Stimulated activated CD4-positive, alpha-beta T cell treated with anti-CD3 and anti-CD28 coated beads, Interleukin-4, amount 100 ng/mL, for 4 hours (primary cell): ENCODE measurements at regions not wholly inside any gene's neighbourhood (a gene's known extent, or its start where the extent isn't known, plus 50 kb on each side); places are given as distances from the start of the nearest gene placed in this dataset.
"Not testable (repeated sequence)": the region's sequence is repeated elsewhere in the genome, so short reads cannot be mapped to it uniquely, and the experiment has no call there.

ENCODE experiments used
- DNase-seq, 2 experiments: peaks; one replicate each; pipeline ENCODE4 v3.0.0-alpha.2; 2020

DNA sequence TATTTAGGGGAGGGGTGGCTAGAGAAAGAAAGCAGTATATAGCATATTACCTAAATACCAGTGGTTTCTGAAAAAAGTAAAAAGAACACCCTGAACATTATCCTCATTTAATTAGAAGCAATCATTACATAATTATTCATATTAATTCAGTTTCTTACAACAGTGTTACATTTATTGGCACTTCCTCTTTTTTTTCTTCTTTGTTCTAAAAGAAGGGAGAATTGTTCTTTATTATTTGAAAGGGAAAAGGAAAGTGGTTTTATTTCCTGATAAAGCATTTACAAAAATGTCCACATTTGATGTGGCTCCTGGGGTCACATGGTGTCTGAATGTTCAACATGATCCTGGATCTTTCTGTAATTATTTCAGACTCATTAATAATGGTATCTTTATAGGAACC is 254.9 kb upstream of the ZEB2 start:
- no peak for DNase-seq

- DNase-seq, result no peak
Measured at GRCh38 chr2:144771348-144771747, 251.4 kb upstream of the ZEB2 start.

- DNase-seq, result no peak
Measured at GRCh38 chr2:144770616-144771230, 250.8 kb upstream of the ZEB2 start.

- DNase-seq, result not testable (repeated sequence)
Measured at GRCh38 chr2:144760939-144761338, 241.0 kb upstream of the ZEB2 start.

- no peak for DNase-seq
Measured at GRCh38 chr2:144759746-144760145, 239.8 kb upstream of the ZEB2 start.

GRCh38 chr2:144758196-144758595 is 238.3 kb upstream of the ZEB2 start:
- DNase-seq, result not testable (repeated sequence)

DNA sequence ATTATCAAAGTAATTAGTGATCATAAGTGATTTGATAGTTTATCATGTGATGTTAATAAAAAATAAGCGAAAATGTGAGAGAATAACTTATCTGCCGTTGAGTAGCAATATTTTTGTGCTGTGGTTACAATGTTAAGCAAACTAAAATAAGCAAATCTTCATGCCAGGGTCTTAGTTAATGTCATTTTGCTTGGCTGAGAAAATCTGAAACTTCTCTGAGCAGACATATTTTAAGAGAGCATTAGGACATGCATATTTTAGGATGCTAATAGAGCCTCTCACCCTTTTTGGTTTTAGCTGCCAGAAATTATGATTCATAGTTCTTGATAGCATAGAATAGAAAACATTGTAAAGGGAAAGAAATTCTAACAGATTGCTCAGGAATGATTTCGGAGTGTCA is 233.5 kb upstream of the ZEB2 start:
- DNase-seq, result no peak

DNA sequence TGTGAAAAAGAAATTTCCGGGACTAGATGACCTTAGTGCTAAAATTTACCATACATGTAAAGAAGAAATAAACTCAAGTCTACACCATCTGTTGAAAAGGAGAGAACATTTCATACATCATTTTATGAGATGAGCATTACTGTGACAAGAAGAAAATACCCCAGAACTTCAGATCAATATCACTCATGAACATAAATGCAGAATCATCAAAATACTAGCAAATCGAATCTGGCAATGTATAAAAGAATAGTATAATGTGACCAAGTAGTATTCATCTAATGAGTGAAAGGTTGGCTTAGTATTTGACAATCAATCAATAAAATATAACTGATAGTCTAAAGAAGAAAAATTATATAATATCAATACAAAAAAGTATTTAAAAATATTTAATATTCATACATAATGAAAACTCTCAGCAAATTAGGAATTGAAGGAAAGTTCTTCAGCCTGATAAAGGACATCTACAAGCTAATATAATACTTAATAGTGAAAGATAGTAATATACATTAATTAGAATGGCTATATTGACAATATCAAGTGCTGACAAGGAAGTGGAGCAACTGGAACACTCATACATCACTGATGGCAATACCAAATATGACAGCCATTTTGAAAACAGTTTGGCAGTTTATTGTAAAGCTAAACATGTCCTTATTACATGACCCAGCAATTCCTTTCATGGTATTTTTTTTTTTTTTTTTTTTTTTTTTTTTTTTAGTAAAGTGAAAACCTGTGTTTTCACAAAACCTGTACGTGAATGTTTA is 231.4 kb upstream of the ZEB2 start:
- no peak for DNase-seq

GRCh38 chr2:144749188-144749587 is 229.3 kb upstream of the ZEB2 start:
- no peak for DNase-seq

- DNase-seq, result no peak
Measured at GRCh38 chr2:144748443-144748842, 228.5 kb upstream of the ZEB2 start.

- DNase-seq, result no peak
Measured at GRCh38 chr2:144747571-144747970, 227.7 kb upstream of the ZEB2 start.

- DNase-seq, result no peak
Measured at GRCh38 chr2:144745424-144745823, 225.5 kb upstream of the ZEB2 start.

GRCh38 chr2:144738749-144739148 is 218.8 kb upstream of the ZEB2 start:
- DNase-seq, result no peak

DNA sequence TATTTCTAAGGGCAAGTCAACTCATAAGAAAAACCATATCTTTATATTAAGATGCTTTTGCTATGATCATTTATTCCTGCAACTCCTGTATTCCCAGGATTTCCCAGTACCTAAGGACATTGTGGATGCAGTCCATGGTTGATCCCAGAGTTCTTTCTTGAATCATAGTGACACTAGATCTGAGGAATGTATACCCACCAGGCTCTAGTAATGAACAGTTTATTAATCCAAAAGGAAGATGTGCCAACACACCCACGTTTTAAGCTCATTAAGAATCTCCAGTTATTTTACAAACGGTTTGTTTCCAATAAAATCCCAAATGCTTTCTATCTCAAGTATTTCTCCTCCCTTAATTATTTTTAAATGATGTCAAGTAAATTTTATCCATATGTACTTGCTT is 210.8 kb upstream of the ZEB2 start:
- no peak for DNase-seq

- not testable (repeated sequence) for DNase-seq
Measured at GRCh38 chr2:144724460-144724859, 204.5 kb upstream of the ZEB2 start.

- no peak for DNase-seq
Measured at GRCh38 chr2:144718376-144718775, 198.5 kb upstream of the ZEB2 start.

GRCh38 chr2:144715992-144716391 is 196.1 kb upstream of the ZEB2 start:
- no peak for DNase-seq

GRCh38 chr2:144713410-144713809 is 193.5 kb upstream of the ZEB2 start:
- DNase-seq, result no peak

GRCh38 chr2:144712550-144712940 is 192.6 kb upstream of the ZEB2 start:
- DNase-seq, result no peak

DNA sequence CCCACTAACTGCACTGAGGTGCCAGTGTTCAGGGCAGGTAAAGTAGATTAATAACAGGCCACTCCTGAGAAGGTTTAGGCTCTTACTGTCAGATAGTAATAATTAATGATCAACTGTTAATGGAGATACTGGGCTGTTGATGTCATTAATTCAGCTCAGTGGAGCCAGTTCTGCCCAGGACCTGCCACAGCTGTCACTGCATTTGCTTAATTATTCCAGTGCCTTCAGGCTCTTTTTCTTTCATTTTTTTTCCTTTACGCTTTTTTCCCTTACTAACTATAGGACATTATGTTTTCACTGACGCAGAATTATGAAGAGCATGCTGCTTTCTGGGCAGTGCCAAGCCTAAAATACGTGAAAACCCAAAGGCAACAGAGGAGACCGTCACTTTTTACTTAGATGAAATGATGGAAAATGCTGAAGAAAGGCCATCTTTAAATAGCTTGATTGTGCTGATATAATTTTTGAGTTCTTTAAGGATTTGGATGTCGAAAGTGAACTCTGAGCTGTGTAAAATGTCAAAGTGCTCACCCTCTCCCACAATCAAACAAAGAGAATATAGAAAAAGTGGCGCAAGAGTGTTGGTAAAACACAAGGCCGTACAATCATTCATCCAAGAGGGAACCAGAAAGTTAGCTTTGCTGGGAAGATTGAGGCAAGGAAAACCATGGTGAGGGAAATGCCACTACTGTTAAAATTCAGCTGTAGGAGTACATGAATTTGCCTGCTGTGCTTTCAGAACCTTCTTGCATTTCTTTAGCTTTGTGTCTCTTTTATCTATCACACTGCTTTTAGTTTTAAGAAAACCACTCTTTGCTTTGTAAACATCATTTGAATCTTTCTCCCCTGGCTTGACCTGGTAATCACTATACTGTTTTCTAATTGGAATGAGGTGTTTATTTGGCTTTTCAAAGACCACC is 192.0 kb upstream of the ZEB2 start:
- no peak for DNase-seq

- no peak for DNase-seq
Measured at GRCh38 chr2:144711084-144711483, 191.2 kb upstream of the ZEB2 start.

DNA sequence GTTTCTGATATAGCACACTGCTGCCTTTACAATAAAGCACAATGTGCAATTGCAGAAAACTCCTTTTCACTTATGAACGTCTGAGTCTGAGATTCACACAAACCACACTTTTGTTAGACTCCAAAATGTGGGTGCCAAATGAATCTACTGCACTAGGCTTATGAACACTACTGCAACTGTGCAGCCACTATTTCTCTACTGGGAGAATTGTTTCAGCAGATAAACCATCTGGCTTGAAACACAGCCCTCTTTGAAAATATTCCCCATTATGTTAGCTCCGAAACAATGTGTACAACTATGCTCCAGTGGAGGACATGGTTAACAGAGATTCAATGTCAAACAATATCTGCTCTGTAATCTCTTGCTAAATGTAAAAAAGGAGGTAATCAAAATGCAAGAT is 188.7 kb upstream of the ZEB2 start:
- DNase-seq, result no peak

DNA sequence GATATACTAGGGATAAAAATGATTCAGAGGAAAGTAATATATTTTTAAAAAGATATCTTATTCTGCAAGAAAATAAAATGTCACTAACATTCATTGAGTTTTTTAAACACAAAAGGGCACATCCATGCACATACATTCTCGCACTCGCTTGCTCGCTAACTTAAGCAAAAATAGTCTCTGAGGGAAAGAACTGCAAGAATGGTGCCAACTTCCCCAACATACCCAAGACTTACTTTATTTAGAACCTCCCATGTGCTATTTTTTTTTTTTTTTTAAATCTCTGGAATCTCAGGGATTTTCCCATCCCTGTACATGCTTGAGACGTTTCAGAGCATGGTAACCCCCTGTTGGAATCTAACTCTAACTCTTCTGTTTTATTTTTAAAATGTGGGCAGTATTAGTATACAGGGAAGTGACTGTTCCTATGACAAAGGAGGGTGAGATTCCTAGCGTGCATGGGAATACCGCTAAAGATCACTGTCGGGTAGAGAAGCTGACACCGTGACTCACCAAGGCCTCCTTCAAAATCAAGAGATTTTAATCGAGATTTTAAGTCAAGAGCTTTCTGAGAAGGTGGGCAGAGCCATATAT is 187.9 kb upstream of the ZEB2 start:
- DNase-seq, result no peak
